ENCODE measurements at regions not wholly inside any gene's neighbourhood (a gene's known extent, or its start where the extent isn't known, plus 50 kb on each side); places are given as distances from the start of the nearest gene placed in this dataset.

DNA sequence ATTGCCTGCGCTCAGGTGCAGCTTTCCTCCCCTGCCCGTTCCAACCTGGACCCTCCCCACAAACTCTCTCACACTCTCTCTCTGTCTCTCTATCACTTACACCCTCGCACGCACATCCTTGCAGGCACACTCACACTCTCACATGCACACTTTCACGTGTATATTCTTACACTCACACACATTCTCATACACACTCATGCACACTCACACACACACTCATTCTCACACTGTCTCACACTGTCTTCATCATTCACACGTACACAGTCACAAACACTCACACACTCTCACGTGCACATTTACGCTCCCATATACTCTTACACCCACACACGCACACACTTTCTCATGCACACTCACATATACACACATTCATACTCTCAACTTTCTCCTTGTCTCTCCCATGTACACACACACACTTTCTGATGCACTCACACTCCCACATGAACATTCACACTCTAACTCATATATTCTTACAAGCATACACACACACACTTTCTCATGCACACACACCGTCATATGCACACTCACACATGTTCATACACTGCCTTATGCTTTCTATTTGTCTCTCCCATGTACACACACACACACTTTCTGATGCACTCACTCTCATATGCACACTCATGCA, 229.3 kb downstream of the SNX18 start:
- intact Hi-C loops (cut with micrococcal nuclease), result no loop called here
- ATAC-seq (no peak), DNase-seq (ENCODE audit: low read depth, low spot score) (no peak)
- RAD21 ChIA-PET (ENCODE audit: low non-redundant PET in 1 of 2, low total read pairs in 2 of 2, uncharacterized antibody in 2 of 2, unreplicated experiment in 2 of 2), result no interaction called here
- POLR2A ChIA-PET, result no interaction called here
- no peaks in the 10 kb centered on the region for H3K27me3 ChIP-seq (ENCODE audit: insufficient read depth, low read length)
- no peaks in the 10 kb centered on the region for H3K9me3 ChIP-seq (ENCODE audit: control insufficient read depth in 1 of 2, insufficient read depth in 1 of 2, low read depth in 1 of 2, low read length in 2 of 2)
- TF ChIP-seq POLR2A (IDR thresholded peaks at IDR 0.05; ENCODE audit: borderline replicate concordance, extremely low read depth, insufficient read depth, insufficient read length) (no peak), SP1 (IDR thresholded peaks at IDR 0.05; ENCODE audit: low read depth) (no peak)
- no peaks in the 10 kb centered on the region for H3K79me2 ChIP-seq (ENCODE audit: insufficient read depth, low read length)
- H3K4me3 ChIP-seq (replicated peaks in 1 of 2; ENCODE audit: low read depth in 1 of 2, low read length in 2 of 2), result no peak overlapping the region
- H4K20me1 ChIP-seq (ENCODE audit: insufficient read depth), result no peaks in the 10 kb centered on the region
- H3K9ac ChIP-seq (ENCODE audit: low read length), result no peak overlapping the region
- peaks cover 3 to 11% of the 10 kb centered on the region in 2 experiments; a peak in 1 of 4 replicates for H3K4me1 ChIP-seq (ENCODE audit: control insufficient read depth in 1 of 2, insufficient read depth in 2 of 2, low read length in 2 of 2)
- BruUV-seq (replicated peaks), result no TSS peak
- no peak overlapping the region for H3K4me2 ChIP-seq (ENCODE audit: low read length)
- no peak overlapping the region for H2AFZ ChIP-seq (ENCODE audit: low read depth, low read length, poor library complexity, severe bottlenecking)
- CTCF ChIA-PET, result no interaction called here
- no peak overlapping the region for H3K27ac ChIP-seq (ENCODE audit: low read depth, low read length)
- H3K36me3 ChIP-seq (ENCODE audit: control insufficient read depth in 1 of 2, insufficient read depth in 2 of 2, low read length in 2 of 2), result no peaks in the 10 kb centered on the region
- H3K9me2 ChIP-seq (ENCODE audit: insufficient read depth), result no peaks in the 10 kb centered on the region

DNA sequence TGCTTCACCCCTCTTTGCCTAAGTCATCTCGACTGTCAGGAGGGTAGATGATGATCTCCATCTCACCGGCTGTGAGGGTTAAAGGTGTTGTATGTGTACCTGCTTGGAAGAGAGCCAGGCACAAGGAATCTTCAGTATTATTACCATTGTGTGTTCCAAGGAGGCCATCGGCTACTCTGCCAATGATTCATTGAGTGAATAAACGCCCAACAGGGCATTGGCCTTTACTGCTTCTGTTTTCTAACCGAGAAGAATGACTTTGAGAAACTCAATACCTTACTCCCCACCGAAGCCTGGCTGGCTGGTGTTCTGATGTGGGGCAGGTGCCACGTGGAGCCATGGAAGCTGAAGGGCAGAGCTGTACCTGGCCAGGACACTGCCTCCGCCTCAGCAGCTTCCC, 228.8 kb downstream of the SNX18 start:
- Histone ChIP-seq H3K9ac (ENCODE audit: low read length) (no peak overlapping the region), H3K79me2 (ENCODE audit: insufficient read depth, low read length) (no peaks in the 10 kb centered on the region), H3K36me3 (ENCODE audit: control insufficient read depth in 1 of 2, insufficient read depth in 2 of 2, low read length in 2 of 2) (no peaks in the 10 kb centered on the region), H3K4me1 (ENCODE audit: control insufficient read depth in 1 of 2, insufficient read depth in 2 of 2, low read length in 2 of 2) (peaks cover 3 to 11% of the 10 kb centered on the region in 2 experiments; a peak in 1 of 4 replicates), H3K9me3 (ENCODE audit: control insufficient read depth in 1 of 2, insufficient read depth in 1 of 2, low read depth in 1 of 2, low read length in 2 of 2) (no peaks in the 10 kb centered on the region), H3K4me2 (ENCODE audit: low read length) (no peak overlapping the region), H3K27me3 (ENCODE audit: insufficient read depth, low read length) (no peaks in the 10 kb centered on the region), H4K20me1 (ENCODE audit: insufficient read depth) (no peaks in the 10 kb centered on the region), H3K9me2 (ENCODE audit: insufficient read depth) (no peaks in the 10 kb centered on the region), H2AFZ (ENCODE audit: low read depth, low read length, poor library complexity, severe bottlenecking) (no peak overlapping the region), H3K27ac (ENCODE audit: low read depth, low read length) (no peak overlapping the region), H3K4me3 (replicated peaks in 1 of 2; ENCODE audit: low read depth in 1 of 2, low read length in 2 of 2) (no peak overlapping the region)
- intact Hi-C loops (cut with micrococcal nuclease), result no loop called here
- DNase-seq (ENCODE audit: low read depth, low spot score) (no peak), ATAC-seq (no peak)
- CTCF ChIA-PET, result no interaction called here
- TF ChIP-seq, protein P1, sequence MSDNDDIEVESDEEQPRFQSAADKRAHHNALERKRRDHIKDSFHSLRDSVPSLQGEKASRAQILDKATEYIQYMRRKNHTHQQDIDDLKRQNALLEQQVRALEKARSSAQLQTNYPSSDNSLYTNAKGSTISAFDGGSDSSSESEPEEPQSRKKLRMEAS (IDR thresholded peaks at IDR 0.05), result no peak
- TF ChIP-seq SP1 (IDR thresholded peaks at IDR 0.05; ENCODE audit: low read depth) (no peak), SRF (IDR thresholded peaks at IDR 0.05; ENCODE audit: low read depth) (no peak), ZNF274 (IDR thresholded peaks at IDR 0.05; ENCODE audit: low read depth, low read length) (no peak), EGR1 (IDR thresholded peaks at IDR 0.05; ENCODE audit: low read depth) (no peak), JUND (IDR thresholded peaks at IDR 0.05) (no peak), POLR2AphosphoS5 (IDR thresholded peaks at IDR 0.05; ENCODE audit: low read depth, low read length) (no peak), ELF1 (IDR thresholded peaks at IDR 0.05; ENCODE audit: borderline replicate concordance, low read depth) (no peak)
- RAD21 ChIA-PET (ENCODE audit: low non-redundant PET in 1 of 2, low total read pairs in 2 of 2, uncharacterized antibody in 2 of 2, unreplicated experiment in 2 of 2), result no interaction called here
- POLR2A ChIA-PET, result no interaction called here
- no TSS peak for BruUV-seq (replicated peaks)

Measured in HCT116 (cell line).